HL-60 (cell line): ENCODE measurements at regions not wholly inside any gene's neighbourhood (a gene's known extent, or its start where the extent isn't known, plus 50 kb on each side); places are given as distances from the start of the nearest gene placed in this dataset.

Source experiments
- CTCF ChIP-seq: IDR thresholded peaks from one replicate; pipeline ENCODE4 v1.5.1; 2011; ENCODE audit warnings: low read length, control low read depth, inconsistent platforms; ENCODE audit not compliant: insufficient read depth
- REST ChIP-seq: IDR thresholded peaks from 2 replicates; pipeline ENCODE4 v1.6.1; 2012; ENCODE audit warnings: low read depth; ENCODE audit not compliant: insufficient replicate concordance

- TF ChIP-seq CTCF = no peak
- no peak for TF ChIP-seq REST
Observed at GRCh38 chrY:15385178-15385577, 860.8 kb downstream of the NLGN4Y start.
